ENCODE measurements at regions not wholly inside any gene's neighbourhood (a gene's known extent, or its start where the extent isn't known, plus 50 kb on each side); places are given as distances from the start of the nearest gene placed in this dataset.
"Not testable (repeated sequence)": the region's sequence is repeated elsewhere in the genome, so short reads cannot be mapped to it uniquely, and the experiment has no call there.

DNA sequence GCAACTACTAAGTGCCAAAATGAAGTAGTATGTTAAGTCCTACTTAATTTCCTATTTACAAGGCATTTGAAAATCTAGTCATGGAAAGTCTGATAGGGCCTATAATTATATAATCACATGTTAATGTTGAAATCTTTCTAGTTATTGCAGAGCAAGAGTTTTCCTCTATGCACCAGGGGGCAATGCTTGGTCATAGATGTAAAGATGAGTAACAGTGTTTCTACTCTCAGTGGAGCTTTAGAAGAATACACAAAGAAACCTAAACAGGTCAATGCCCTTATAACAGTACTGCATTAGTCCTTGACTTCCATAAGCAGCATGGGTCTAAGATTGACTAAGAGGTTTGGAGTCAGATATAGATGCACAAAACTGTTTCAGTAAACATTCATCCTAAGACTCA is 218.7 kb downstream of the KCTD12 start:
- ChIA-PET POLR2A (no interaction called here), CTCF (no interaction called here)
- TF ChIP-seq, protein P1, sequence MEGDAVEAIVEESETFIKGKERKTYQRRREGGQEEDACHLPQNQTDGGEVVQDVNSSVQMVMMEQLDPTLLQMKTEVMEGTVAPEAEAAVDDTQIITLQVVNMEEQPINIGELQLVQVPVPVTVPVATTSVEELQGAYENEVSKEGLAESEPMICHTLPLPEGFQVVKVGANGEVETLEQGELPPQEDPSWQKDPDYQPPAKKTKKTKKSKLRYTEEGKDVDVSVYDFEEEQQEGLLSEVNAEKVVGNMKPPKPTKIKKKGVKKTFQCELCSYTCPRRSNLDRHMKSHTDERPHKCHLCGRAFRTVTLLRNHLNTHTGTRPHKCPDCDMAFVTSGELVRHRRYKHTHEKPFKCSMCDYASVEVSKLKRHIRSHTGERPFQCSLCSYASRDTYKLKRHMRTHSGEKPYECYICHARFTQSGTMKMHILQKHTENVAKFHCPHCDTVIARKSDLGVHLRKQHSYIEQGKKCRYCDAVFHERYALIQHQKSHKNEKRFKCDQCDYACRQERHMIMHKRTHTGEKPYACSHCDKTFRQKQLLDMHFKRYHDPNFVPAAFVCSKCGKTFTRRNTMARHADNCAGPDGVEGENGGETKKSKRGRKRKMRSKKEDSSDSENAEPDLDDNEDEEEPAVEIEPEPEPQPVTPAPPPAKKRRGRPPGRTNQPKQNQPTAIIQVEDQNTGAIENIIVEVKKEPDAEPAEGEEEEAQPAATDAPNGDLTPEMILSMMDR (IDR thresholded peaks at IDR 0.05): no peak
- no peaks in the 10 kb centered on the region for H3K4me1 ChIP-seq (ENCODE audit: control insufficient read depth, insufficient read depth, low read length)
- in situ Hi-C loops (cut with HindIII; ENCODE audit: low pct_unique_long_range_greater_than_20kb, low sequenced_read_pairs): no loop called here
- ATAC-seq (no peak), DNase-seq (ENCODE audit: low read depth, low spot score) (no peak)
- H3K27ac ChIP-seq (ENCODE audit: low read length): no peak overlapping the region
- H3K9me3 ChIP-seq (ENCODE audit: control insufficient read depth, insufficient read depth, low read depth, low read length): no peaks in the 10 kb centered on the region
- no peaks in the 10 kb centered on the region for H3K36me3 ChIP-seq (ENCODE audit: control insufficient read depth, insufficient read depth, low read length)
- intact Hi-C loops (cut with micrococcal nuclease; ENCODE audit: unreplicated experiment): no loop called here
- H3K4me3 ChIP-seq (ENCODE audit: low read depth in 2 of 2, low read length in 2 of 2): no peak overlapping the region
- H3K27me3 ChIP-seq (ENCODE audit: control insufficient read depth, insufficient read depth, low read length): no peaks in the 10 kb centered on the region
- BruUV-seq (replicated peaks): no TSS peak

DNA sequence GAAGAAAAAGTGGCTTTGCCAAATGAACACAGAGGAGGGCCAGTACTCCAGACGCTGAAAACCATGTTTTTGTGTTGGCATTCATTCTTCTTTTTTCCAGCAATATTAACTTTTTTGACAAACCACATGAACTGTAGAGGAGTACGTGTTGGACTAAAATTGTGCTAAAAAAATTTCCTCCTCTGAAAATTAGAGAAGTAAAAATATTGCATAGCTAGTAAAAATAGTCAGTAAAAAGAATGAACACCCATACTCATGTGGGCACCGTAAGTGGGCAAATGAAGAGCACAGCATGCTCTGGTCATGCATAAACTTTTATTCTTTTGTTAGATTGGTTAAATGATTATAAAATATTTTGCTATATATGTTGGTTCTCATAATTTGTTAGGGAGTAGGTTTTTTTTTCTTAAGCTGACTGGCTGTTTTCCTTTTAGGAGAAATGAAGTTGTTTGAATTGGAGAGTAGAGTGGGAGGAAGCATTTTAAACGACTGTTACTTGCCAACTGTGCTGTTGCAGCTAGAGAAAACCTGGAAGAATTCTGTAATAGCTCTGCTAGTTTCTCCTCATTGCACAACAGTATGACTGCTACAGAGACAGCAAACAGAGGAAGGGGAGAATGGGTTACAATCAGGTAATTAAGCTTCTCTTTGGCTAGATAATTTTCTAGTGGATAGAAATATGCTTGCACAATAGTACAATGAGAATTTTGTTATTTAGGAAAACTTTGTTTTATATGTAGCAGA is 222.4 kb downstream of the KCTD12 start:
- Histone ChIP-seq H3K36me3 (ENCODE audit: control insufficient read depth, insufficient read depth, low read length) (no peaks in the 10 kb centered on the region), H3K4me1 (ENCODE audit: control insufficient read depth, insufficient read depth, low read length) (no peaks in the 10 kb centered on the region), H3K27me3 (ENCODE audit: control insufficient read depth, insufficient read depth, low read length) (no peaks in the 10 kb centered on the region), H3K9me3 (ENCODE audit: control insufficient read depth, insufficient read depth, low read depth, low read length) (no peaks in the 10 kb centered on the region), H3K4me3 (ENCODE audit: low read depth in 2 of 2, low read length in 2 of 2) (no peak overlapping the region), H3K27ac (ENCODE audit: low read length) (no peak overlapping the region)
- in situ Hi-C loops (cut with HindIII; ENCODE audit: low pct_unique_long_range_greater_than_20kb, low sequenced_read_pairs): no loop called here
- CTCF ChIA-PET: no interaction called here
- TF ChIP-seq, protein P1 (IDR thresholded peaks at IDR 0.05): no peak
- TF ChIP-seq, protein P2, sequence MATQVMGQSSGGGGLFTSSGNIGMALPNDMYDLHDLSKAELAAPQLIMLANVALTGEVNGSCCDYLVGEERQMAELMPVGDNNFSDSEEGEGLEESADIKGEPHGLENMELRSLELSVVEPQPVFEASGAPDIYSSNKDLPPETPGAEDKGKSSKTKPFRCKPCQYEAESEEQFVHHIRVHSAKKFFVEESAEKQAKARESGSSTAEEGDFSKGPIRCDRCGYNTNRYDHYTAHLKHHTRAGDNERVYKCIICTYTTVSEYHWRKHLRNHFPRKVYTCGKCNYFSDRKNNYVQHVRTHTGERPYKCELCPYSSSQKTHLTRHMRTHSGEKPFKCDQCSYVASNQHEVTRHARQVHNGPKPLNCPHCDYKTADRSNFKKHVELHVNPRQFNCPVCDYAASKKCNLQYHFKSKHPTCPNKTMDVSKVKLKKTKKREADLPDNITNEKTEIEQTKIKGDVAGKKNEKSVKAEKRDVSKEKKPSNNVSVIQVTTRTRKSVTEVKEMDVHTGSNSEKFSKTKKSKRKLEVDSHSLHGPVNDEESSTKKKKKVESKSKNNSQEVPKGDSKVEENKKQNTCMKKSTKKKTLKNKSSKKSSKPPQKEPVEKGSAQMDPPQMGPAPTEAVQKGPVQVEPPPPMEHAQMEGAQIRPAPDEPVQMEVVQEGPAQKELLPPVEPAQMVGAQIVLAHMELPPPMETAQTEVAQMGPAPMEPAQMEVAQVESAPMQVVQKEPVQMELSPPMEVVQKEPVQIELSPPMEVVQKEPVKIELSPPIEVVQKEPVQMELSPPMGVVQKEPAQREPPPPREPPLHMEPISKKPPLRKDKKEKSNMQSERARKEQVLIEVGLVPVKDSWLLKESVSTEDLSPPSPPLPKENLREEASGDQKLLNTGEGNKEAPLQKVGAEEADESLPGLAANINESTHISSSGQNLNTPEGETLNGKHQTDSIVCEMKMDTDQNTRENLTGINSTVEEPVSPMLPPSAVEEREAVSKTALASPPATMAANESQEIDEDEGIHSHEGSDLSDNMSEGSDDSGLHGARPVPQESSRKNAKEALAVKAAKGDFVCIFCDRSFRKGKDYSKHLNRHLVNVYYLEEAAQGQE (IDR thresholded peaks at IDR 0.05; ENCODE audit: insufficient read depth in 1 of 2, low read depth in 2 of 2, low read length in 1 of 2): no peak
- TF ChIP-seq POLR2AphosphoS5 (IDR thresholded peaks at IDR 0.05; ENCODE audit: low read depth, low read length) (no peak), SIN3A (IDR thresholded peaks at IDR 0.05; ENCODE audit: borderline replicate concordance, insufficient read depth, low read depth, low read length) (no peak), TCF7L2 (IDR thresholded peaks at IDR 0.05; ENCODE audit: low read depth, low read length) (no peak)
- DNase-seq (ENCODE audit: low read depth, low spot score): no peak
- BruUV-seq (replicated peaks): no TSS peak
- intact Hi-C loops (cut with micrococcal nuclease; ENCODE audit: unreplicated experiment): no loop called here
- no peak for ATAC-seq
- POLR2A ChIA-PET: interaction anchor here (0.6 kb wide), 1 partner anchor 30 kb away, joined by 4 read pairs; no protein-coding TSS in a partner anchor

DNA sequence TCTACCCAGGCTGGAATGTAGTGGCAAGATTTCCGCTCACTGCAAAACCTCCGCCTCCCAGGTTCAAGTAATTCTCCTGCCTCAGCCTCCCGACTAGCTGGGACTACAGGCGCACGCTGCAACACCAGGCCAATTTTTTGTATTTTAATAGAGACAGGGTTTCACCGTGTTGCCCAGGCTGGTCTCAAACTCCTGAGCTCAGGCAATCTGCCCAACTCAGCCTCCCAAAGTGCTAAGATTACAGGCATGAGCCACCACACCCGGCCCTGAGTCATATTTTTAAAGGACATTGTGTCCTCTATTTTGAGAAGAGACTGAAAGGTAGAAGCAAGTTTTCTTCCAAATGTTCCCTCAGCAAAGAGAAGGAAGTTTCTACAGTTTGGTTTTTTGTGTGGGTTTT is 227.1 kb downstream of the KCTD12 start:
- H3K27me3 ChIP-seq (ENCODE audit: control insufficient read depth, insufficient read depth, low read length); H3K36me3 ChIP-seq (ENCODE audit: control insufficient read depth, insufficient read depth, low read length); intact Hi-C loops (cut with micrococcal nuclease; ENCODE audit: unreplicated experiment); DNase-seq (ENCODE audit: low read depth, low spot score); H3K9me3 ChIP-seq (ENCODE audit: control insufficient read depth, insufficient read depth, low read depth, low read length); in situ Hi-C loops (cut with HindIII; ENCODE audit: low pct_unique_long_range_greater_than_20kb, low sequenced_read_pairs); H3K4me3 ChIP-seq (ENCODE audit: low read depth in 2 of 2, low read length in 2 of 2); POLR2A ChIA-PET; CTCF ChIA-PET; H3K27ac ChIP-seq (ENCODE audit: low read length); BruUV-seq (replicated peaks); ATAC-seq; H3K4me1 ChIP-seq (ENCODE audit: control insufficient read depth, insufficient read depth, low read length): not testable (repeated sequence)

All from Panc1 (cell line).